ENCODE measurements at regions not wholly inside any gene's neighbourhood (a gene's known extent, or its start where the extent isn't known, plus 50 kb on each side); places are given as distances from the start of the nearest gene placed in this dataset.
A peak's percentile ranks its signal among the peaks of the same experiment; 100 is the strongest.
"Not testable (repeated sequence)": the region's sequence is repeated elsewhere in the genome, so short reads cannot be mapped to it uniquely, and the experiment has no call there.

- Histone ChIP-seq H3K4me3 (ENCODE audit: low read length) (no peak overlapping the region), H3K4me1 (ENCODE audit: control insufficient read depth, insufficient read depth, low read length) (peaks cover 12% of the 10 kb centered on the region), H3K36me3 (ENCODE audit: control insufficient read depth, insufficient read depth, low read length, severe bottlenecking) (no peaks in the 10 kb centered on the region), H3K9ac (ENCODE audit: low read length) (no peak overlapping the region), H3K9me3 (ENCODE audit: control insufficient read depth, low read length) (no peaks in the 10 kb centered on the region), H3K27me3 (replicated peaks; ENCODE audit: control insufficient read depth, insufficient read depth, low read length) (no peaks in the 10 kb centered on the region)
- DNase-seq (ENCODE audit: low read depth): no peak
Measured at GRCh38 chr5:145658435-145658834, 176.7 kb downstream of the PRELID2 start.

GRCh38 chr5:145652700-145653099, 182.4 kb downstream of the PRELID2 start:
- not testable (repeated sequence) for H3K4me1 ChIP-seq (ENCODE audit: control insufficient read depth, insufficient read depth, low read length); H3K9ac ChIP-seq (ENCODE audit: low read length); H3K4me3 ChIP-seq (ENCODE audit: low read length); H3K27me3 ChIP-seq (replicated peaks; ENCODE audit: control insufficient read depth, insufficient read depth, low read length); DNase-seq (ENCODE audit: low read depth); H3K36me3 ChIP-seq (ENCODE audit: control insufficient read depth, insufficient read depth, low read length, severe bottlenecking); H3K9me3 ChIP-seq (ENCODE audit: control insufficient read depth, low read length)

GRCh38 chr5:145647137-145647536, 188.0 kb downstream of the PRELID2 start:
- not testable (repeated sequence) for H3K4me1 ChIP-seq (ENCODE audit: control insufficient read depth, insufficient read depth, low read length); H3K9me3 ChIP-seq (ENCODE audit: control insufficient read depth, low read length); H3K4me3 ChIP-seq (ENCODE audit: low read length); H3K36me3 ChIP-seq (ENCODE audit: control insufficient read depth, insufficient read depth, low read length, severe bottlenecking); H3K27me3 ChIP-seq (replicated peaks; ENCODE audit: control insufficient read depth, insufficient read depth, low read length); H3K9ac ChIP-seq (ENCODE audit: low read length)
- DNase-seq (ENCODE audit: low read depth): peak; percentile 2

- not testable (repeated sequence) for DNase-seq (ENCODE audit: low read depth); H3K9ac ChIP-seq (ENCODE audit: low read length); H3K4me3 ChIP-seq (ENCODE audit: low read length); H3K36me3 ChIP-seq (ENCODE audit: control insufficient read depth, insufficient read depth, low read length, severe bottlenecking); H3K27me3 ChIP-seq (replicated peaks; ENCODE audit: control insufficient read depth, insufficient read depth, low read length); H3K4me1 ChIP-seq (ENCODE audit: control insufficient read depth, insufficient read depth, low read length); H3K9me3 ChIP-seq (ENCODE audit: control insufficient read depth, low read length)
Measured at GRCh38 chr5:145643214-145643613, 191.9 kb downstream of the PRELID2 start.

- Histone ChIP-seq H3K4me3 (ENCODE audit: low read length) (no peak overlapping the region), H3K4me1 (ENCODE audit: control insufficient read depth, insufficient read depth, low read length) (no peaks in the 10 kb centered on the region), H3K36me3 (ENCODE audit: control insufficient read depth, insufficient read depth, low read length, severe bottlenecking) (no peaks in the 10 kb centered on the region), H3K9me3 (ENCODE audit: control insufficient read depth, low read length) (no peaks in the 10 kb centered on the region), H3K9ac (ENCODE audit: low read length) (no peak overlapping the region), H3K27me3 (replicated peaks; ENCODE audit: control insufficient read depth, insufficient read depth, low read length) (no peaks in the 10 kb centered on the region)
- DNase-seq (ENCODE audit: low read depth): peak; percentile 7
Measured at GRCh38 chr5:145637396-145637795, 197.7 kb downstream of the PRELID2 start.

- H3K4me3 ChIP-seq (ENCODE audit: low read length): no peak overlapping the region
- H3K9me3 ChIP-seq (ENCODE audit: control insufficient read depth, low read length): no peaks in the 10 kb centered on the region
- no peaks in the 10 kb centered on the region for H3K27me3 ChIP-seq (replicated peaks; ENCODE audit: control insufficient read depth, insufficient read depth, low read length)
- H3K36me3 ChIP-seq (ENCODE audit: control insufficient read depth, insufficient read depth, low read length, severe bottlenecking): no peaks in the 10 kb centered on the region
- DNase-seq (ENCODE audit: low read depth): no peak
- no peaks in the 10 kb centered on the region for H3K4me1 ChIP-seq (ENCODE audit: control insufficient read depth, insufficient read depth, low read length)
- no peak overlapping the region for H3K9ac ChIP-seq (ENCODE audit: low read length)
Measured at GRCh38 chr5:145636371-145636770, 198.8 kb downstream of the PRELID2 start.

- no peak overlapping the region for H3K4me3 ChIP-seq (ENCODE audit: low read length)
Measured at GRCh38 chr5:145633474-145633873, 201.7 kb downstream of the PRELID2 start.

GRCh38 chr5:145632701-145633100, 202.4 kb downstream of the PRELID2 start:
- no peaks in the 10 kb centered on the region for H3K9me3 ChIP-seq (ENCODE audit: control insufficient read depth, low read length)
- H3K4me3 ChIP-seq (ENCODE audit: low read length): no peak overlapping the region
- H3K36me3 ChIP-seq (ENCODE audit: control insufficient read depth, insufficient read depth, low read length, severe bottlenecking): no peaks in the 10 kb centered on the region
- no peaks in the 10 kb centered on the region for H3K27me3 ChIP-seq (replicated peaks; ENCODE audit: control insufficient read depth, insufficient read depth, low read length)
- DNase-seq (ENCODE audit: low read depth): no peak
- H3K9ac ChIP-seq (ENCODE audit: low read length): no peak overlapping the region
- H3K4me1 ChIP-seq (ENCODE audit: control insufficient read depth, insufficient read depth, low read length): no peaks in the 10 kb centered on the region

More at GRCh38 chr5:145633474-145633873, 201.7 kb downstream of the PRELID2 start:
- Histone ChIP-seq H3K36me3 (ENCODE audit: control insufficient read depth, insufficient read depth, low read length, severe bottlenecking) (no peaks in the 10 kb centered on the region), H3K9me3 (ENCODE audit: control insufficient read depth, low read length) (no peaks in the 10 kb centered on the region), H3K9ac (ENCODE audit: low read length) (no peak overlapping the region), H3K27me3 (replicated peaks; ENCODE audit: control insufficient read depth, insufficient read depth, low read length) (no peaks in the 10 kb centered on the region), H3K4me1 (ENCODE audit: control insufficient read depth, insufficient read depth, low read length) (no peaks in the 10 kb centered on the region)
- DNase-seq (ENCODE audit: low read depth): no peak

GRCh38 chr5:145629047-145629446, 206.1 kb downstream of the PRELID2 start:
- H3K27me3 ChIP-seq (replicated peaks; ENCODE audit: control insufficient read depth, insufficient read depth, low read length): no peaks in the 10 kb centered on the region
- no peaks in the 10 kb centered on the region for H3K9me3 ChIP-seq (ENCODE audit: control insufficient read depth, low read length)
- H3K4me3 ChIP-seq (ENCODE audit: low read length): no peak overlapping the region
- DNase-seq (ENCODE audit: low read depth): no peak
- no peaks in the 10 kb centered on the region for H3K36me3 ChIP-seq (ENCODE audit: control insufficient read depth, insufficient read depth, low read length, severe bottlenecking)
- no peaks in the 10 kb centered on the region for H3K4me1 ChIP-seq (ENCODE audit: control insufficient read depth, insufficient read depth, low read length)
- H3K9ac ChIP-seq (ENCODE audit: low read length): no peak overlapping the region

- H3K4me3 ChIP-seq (ENCODE audit: low read length): no peak overlapping the region
- no peak for DNase-seq (ENCODE audit: low read depth)
- H3K9me3 ChIP-seq (ENCODE audit: control insufficient read depth, low read length): peaks cover 3% of the 10 kb centered on the region
- H3K36me3 ChIP-seq (ENCODE audit: control insufficient read depth, insufficient read depth, low read length, severe bottlenecking): no peaks in the 10 kb centered on the region
- H3K4me1 ChIP-seq (ENCODE audit: control insufficient read depth, insufficient read depth, low read length): no peaks in the 10 kb centered on the region
- H3K9ac ChIP-seq (ENCODE audit: low read length): no peak overlapping the region
- no peaks in the 10 kb centered on the region for H3K27me3 ChIP-seq (replicated peaks; ENCODE audit: control insufficient read depth, insufficient read depth, low read length)
Measured at GRCh38 chr5:145628525-145628924, 206.6 kb downstream of the PRELID2 start.

GRCh38 chr5:145619806-145620310, 215.3 kb downstream of the PRELID2 start:
- peak; percentile 47 for DNase-seq (ENCODE audit: low read depth)
- H3K9me3 ChIP-seq (ENCODE audit: control insufficient read depth, low read length): peaks cover 4% of the 10 kb centered on the region
- H3K9ac ChIP-seq (ENCODE audit: low read length): no peak overlapping the region
- H3K4me3 ChIP-seq (ENCODE audit: low read length): no peak overlapping the region
- no peaks in the 10 kb centered on the region for H3K36me3 ChIP-seq (ENCODE audit: control insufficient read depth, insufficient read depth, low read length, severe bottlenecking)
- H3K27me3 ChIP-seq (replicated peaks; ENCODE audit: control insufficient read depth, insufficient read depth, low read length): no peaks in the 10 kb centered on the region
- H3K4me1 ChIP-seq (ENCODE audit: control insufficient read depth, insufficient read depth, low read length): no peaks in the 10 kb centered on the region

- not testable (repeated sequence) for H3K9me3 ChIP-seq (ENCODE audit: control insufficient read depth, low read length); H3K4me3 ChIP-seq (ENCODE audit: low read length); H3K9ac ChIP-seq (ENCODE audit: low read length); DNase-seq (ENCODE audit: low read depth); H3K36me3 ChIP-seq (ENCODE audit: control insufficient read depth, insufficient read depth, low read length, severe bottlenecking); H3K4me1 ChIP-seq (ENCODE audit: control insufficient read depth, insufficient read depth, low read length); H3K27me3 ChIP-seq (replicated peaks; ENCODE audit: control insufficient read depth, insufficient read depth, low read length)
Measured at GRCh38 chr5:145616739-145617138, 218.4 kb downstream of the PRELID2 start.
